Smooth muscle cell (in vitro differentiated cells): ENCODE measurements at regions not wholly inside any gene's neighbourhood (a gene's known extent, or its start where the extent isn't known, plus 50 kb on each side); places are given as distances from the start of the nearest gene placed in this dataset.

Experiments
- DNase-seq: peaks from one replicate; lab custom pipeline; 2025; ENCODE audit not compliant: unreplicated experiment; lab: John Stamatoyannopoulos, UW
- H2AFZ ChIP-seq: fragments of 200-600 bp; sonication (generic); 2 replicates; pipeline ENCODE4 v1.6.0; 2016; ENCODE audit warnings: antibody characterized with exemption, low read depth, mild to moderate bottlenecking
- H3F3A ChIP-seq: fragments of 200-600 bp; sonication (generic); 2 replicates; pipeline ENCODE4 v1.6.0; 2017; ENCODE audit warnings: antibody characterized with exemption, low read depth
- H3K27ac ChIP-seq: fragments of 200-600 bp; sonication (generic); 2 replicates; pipeline ENCODE4 v1.5.1; 2016; ENCODE audit warnings: low read depth, mild to moderate bottlenecking
- H3K27me3 ChIP-seq: fragments of 200-600 bp; sonication (generic); 2 replicates; pipeline ENCODE4 v1.6.1; 2016; ENCODE audit warnings: low read depth, mild to moderate bottlenecking
- H3K36me3 ChIP-seq: fragments of 200-600 bp; sonication (generic); 2 replicates; pipeline ENCODE4 v1.5.1; 2016; ENCODE audit warnings: low read depth
- H3K4me1 ChIP-seq: fragments of 200-600 bp; sonication (generic); 2 replicates; pipeline ENCODE4 v1.5.1; 2016; ENCODE audit warnings: low read depth
- H3K4me2 ChIP-seq: fragments of 200-600 bp; sonication (generic); 2 replicates; pipeline ENCODE4 v1.6.0; 2016; ENCODE audit warnings: mild to moderate bottlenecking
- H3K4me3 ChIP-seq: fragments of 200-600 bp; sonication (generic); 2 replicates; pipeline ENCODE4 v1.5.1; 2016; ENCODE audit warnings: mild to moderate bottlenecking
- H3K79me2 ChIP-seq: fragments of 200-600 bp; sonication (generic); 2 replicates; pipeline ENCODE4 v1.6.0; 2016; ENCODE audit warnings: low read depth, mild to moderate bottlenecking
- H3K9ac ChIP-seq: fragments of 200-600 bp; sonication (generic); 2 replicates; pipeline ENCODE4 v1.6.0; 2016; ENCODE audit warnings: low read depth
- H3K9me3 ChIP-seq: fragments of 200-600 bp; sonication (generic); replicated peaks from 2 replicates; pipeline ENCODE4 v1.5.1; 2016; ENCODE audit warnings: low read depth
- H4K20me1 ChIP-seq: fragments of 200-600 bp; sonication (generic); 2 replicates; pipeline ENCODE4 v1.6.0; 2016; ENCODE audit warnings: low read depth
- WGBS: methylation state at CpG from one replicate; pipeline ENCODE4 v1.1.7; 2016; ENCODE audit warnings: low lambda C conversion rate; 5-methylcytosine and 5-hydroxymethylcytosine counted together
- TF ChIP-seq, protein P1 (sequence below): fragments of 200-600 bp; sonication (generic); IDR thresholded peaks from 2 replicates; pipeline ENCODE4 v1.5.1; 2017; ENCODE audit warnings: borderline replicate concordance, mild to moderate bottlenecking, antibody characterized with exemption; ENCODE audit not compliant: insufficient read depth, poor library complexity, severe bottlenecking

- no peak overlapping the region for H2AFZ ChIP-seq
- H3K9me3 ChIP-seq = no peaks in the 10 kb centered on the region
- DNase-seq = no peak
- H3F3A ChIP-seq = no peaks in the 10 kb centered on the region
- H4K20me1 ChIP-seq = no peaks in the 10 kb centered on the region
- H3K9ac ChIP-seq = no peak overlapping the region
- TF ChIP-seq, protein P1, sequence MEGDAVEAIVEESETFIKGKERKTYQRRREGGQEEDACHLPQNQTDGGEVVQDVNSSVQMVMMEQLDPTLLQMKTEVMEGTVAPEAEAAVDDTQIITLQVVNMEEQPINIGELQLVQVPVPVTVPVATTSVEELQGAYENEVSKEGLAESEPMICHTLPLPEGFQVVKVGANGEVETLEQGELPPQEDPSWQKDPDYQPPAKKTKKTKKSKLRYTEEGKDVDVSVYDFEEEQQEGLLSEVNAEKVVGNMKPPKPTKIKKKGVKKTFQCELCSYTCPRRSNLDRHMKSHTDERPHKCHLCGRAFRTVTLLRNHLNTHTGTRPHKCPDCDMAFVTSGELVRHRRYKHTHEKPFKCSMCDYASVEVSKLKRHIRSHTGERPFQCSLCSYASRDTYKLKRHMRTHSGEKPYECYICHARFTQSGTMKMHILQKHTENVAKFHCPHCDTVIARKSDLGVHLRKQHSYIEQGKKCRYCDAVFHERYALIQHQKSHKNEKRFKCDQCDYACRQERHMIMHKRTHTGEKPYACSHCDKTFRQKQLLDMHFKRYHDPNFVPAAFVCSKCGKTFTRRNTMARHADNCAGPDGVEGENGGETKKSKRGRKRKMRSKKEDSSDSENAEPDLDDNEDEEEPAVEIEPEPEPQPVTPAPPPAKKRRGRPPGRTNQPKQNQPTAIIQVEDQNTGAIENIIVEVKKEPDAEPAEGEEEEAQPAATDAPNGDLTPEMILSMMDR = no peak
- H3K27ac ChIP-seq = no peak overlapping the region
- no peaks in the 10 kb centered on the region for H3K79me2 ChIP-seq
- 83% methylated on average over 1 of the region's 1 CpG for WGBS
- H3K36me3 ChIP-seq = no peaks in the 10 kb centered on the region
- H3K4me2 ChIP-seq = no peak overlapping the region
- H3K4me3 ChIP-seq = no peak overlapping the region
- no peaks in the 10 kb centered on the region for H3K4me1 ChIP-seq
- no peaks in the 10 kb centered on the region for H3K27me3 ChIP-seq
These were observed 1260.6 kb downstream of the NCAM2 start for GRCh38 chr21:22258821-22259220.

GRCh38 chr21:22260274-22260673, 1262.1 kb downstream of the NCAM2 start:
- WGBS = 91% methylated on average over 2 of the region's 2 CpGs
- Histone ChIP-seq H3K9ac (no peak overlapping the region), H3K9me3 (no peaks in the 10 kb centered on the region), H3K4me1 (no peaks in the 10 kb centered on the region), H3K79me2 (no peaks in the 10 kb centered on the region), H2AFZ (no peak overlapping the region), H3K27me3 (no peaks in the 10 kb centered on the region), H3K4me3 (no peak overlapping the region), H4K20me1 (no peaks in the 10 kb centered on the region), H3K27ac (no peak overlapping the region), H3K36me3 (no peaks in the 10 kb centered on the region), H3K4me2 (no peak overlapping the region), H3F3A (no peaks in the 10 kb centered on the region)
- TF ChIP-seq, protein P1 = no peak
- no peak for DNase-seq

- H3K4me2 ChIP-seq = no peak overlapping the region
These were observed 1265.7 kb downstream of the NCAM2 start for GRCh38 chr21:22263890-22264289.

GRCh38 chr21:22277341-22277740, 1279.1 kb downstream of the NCAM2 start:
- no peak overlapping the region for H2AFZ ChIP-seq
- no peaks in the 10 kb centered on the region for H3F3A ChIP-seq
- H4K20me1 ChIP-seq = no peaks in the 10 kb centered on the region
- no peak overlapping the region for H3K4me3 ChIP-seq
- H3K79me2 ChIP-seq = no peaks in the 10 kb centered on the region
- no peak overlapping the region for H3K27ac ChIP-seq
- H3K27me3 ChIP-seq = no peaks in the 10 kb centered on the region
- no peaks in the 10 kb centered on the region for H3K4me1 ChIP-seq
- DNase-seq = no peak
- H3K9ac ChIP-seq = no peak overlapping the region
- WGBS = 74% methylated on average over 2 of the region's 2 CpGs
- TF ChIP-seq, protein P1 = no peak
- H3K9me3 ChIP-seq = no peaks in the 10 kb centered on the region
- no peak overlapping the region for H3K4me2 ChIP-seq
- no peaks in the 10 kb centered on the region for H3K36me3 ChIP-seq

More at GRCh38 chr21:22263890-22264289, 1265.7 kb downstream of the NCAM2 start:
- WGBS = 97% methylated on average over 8 of the region's 8 CpGs
- DNase-seq = no peak
- H3K36me3 ChIP-seq = no peaks in the 10 kb centered on the region
- no peaks in the 10 kb centered on the region for H4K20me1 ChIP-seq
- no peaks in the 10 kb centered on the region for H3K4me1 ChIP-seq
- H2AFZ ChIP-seq = no peak overlapping the region
- no peak overlapping the region for H3K4me3 ChIP-seq
- no peaks in the 10 kb centered on the region for H3K9me3 ChIP-seq
- TF ChIP-seq, protein P1 = no peak
- no peaks in the 10 kb centered on the region for H3K79me2 ChIP-seq
- H3F3A ChIP-seq = no peaks in the 10 kb centered on the region
- H3K27me3 ChIP-seq = no peaks in the 10 kb centered on the region
- no peak overlapping the region for H3K9ac ChIP-seq
- no peak overlapping the region for H3K27ac ChIP-seq
